HEK293T (cell line): ENCODE measurements at regions not wholly inside any gene's neighbourhood (a gene's known extent, or its start where the extent isn't known, plus 50 kb on each side); places are given as distances from the start of the nearest gene placed in this dataset.

ENCODE experiments used
- CTCF ChIA-PET: fragments of 350-600 bp; formaldehyde crosslinking; extraction: SDS; loops from one replicate; lab custom pipeline; 2021; ENCODE audit warnings: antibody characterized with exemption, inconsistent platforms; lab: Yijun Ruan, JAX
- POLR2A ChIA-PET: fragments of 350-600 bp; formaldehyde crosslinking; extraction: SDS; loops from one replicate; lab custom pipeline; 2020; ENCODE audit warnings: antibody characterized with exemption, inconsistent platforms; lab: Yijun Ruan, JAX
- DNase-seq: peaks from one replicate; pipeline ENCODE4 v3.0.0; 2012; ENCODE audit warnings: mixed read lengths; ENCODE audit errors: extremely low spot score
- ARNT ChIP-seq: fragments of 450-650 bp; IDR thresholded peaks from 2 replicates; pipeline ENCODE4 v1.6.1; 2017; ENCODE audit warnings: mild to moderate bottlenecking
- BHLHE40 ChIP-seq: fragments of 450-650 bp; IDR thresholded peaks from 2 replicates; pipeline ENCODE4 v1.6.1; 2016; ENCODE audit warnings: mild to moderate bottlenecking, moderate library complexity, borderline replicate concordance
- CTBP1 ChIP-seq: fragments of 450-650 bp; IDR thresholded peaks from 2 replicates; pipeline ENCODE4 v1.6.1; 2016; ENCODE audit warnings: borderline replicate concordance
- ELF4 ChIP-seq: fragments of 450-650 bp; IDR thresholded peaks from 2 replicates; pipeline ENCODE4 v1.6.1; 2017; ENCODE audit warnings: antibody characterized with exemption
- FOXA1 ChIP-seq: fragments of 450-650 bp; IDR thresholded peaks from 2 replicates; pipeline ENCODE4 v1.6.1; 2016; ENCODE audit warnings: mild to moderate bottlenecking
- FOXK2 ChIP-seq: fragments of 450-650 bp; IDR thresholded peaks from 2 replicates; pipeline ENCODE4 v1.6.1; 2016; ENCODE audit warnings: mild to moderate bottlenecking
- FOXM1 ChIP-seq: fragments of 450-650 bp; IDR thresholded peaks from 2 replicates; pipeline ENCODE4 v1.6.1; 2017; ENCODE audit warnings: mild to moderate bottlenecking, borderline replicate concordance
- HDGF ChIP-seq: fragments of 450-650 bp; IDR thresholded peaks from 2 replicates; pipeline ENCODE4 v1.6.1; 2017; ENCODE audit warnings: antibody characterized with exemption, borderline replicate concordance
- L3MBTL2 ChIP-seq: fragments of 450-650 bp; conservative IDR thresholded peaks from 2 replicates; pipeline ENCODE4 v1.6.1; 2016; ENCODE audit warnings: mild to moderate bottlenecking
- LEF1 ChIP-seq: fragments of 450-650 bp; IDR thresholded peaks from 2 replicates; pipeline ENCODE4 v1.6.1; 2017; ENCODE audit warnings: mild to moderate bottlenecking, borderline replicate concordance
- NFRKB ChIP-seq: fragments of 450-650 bp; IDR thresholded peaks from 2 replicates; pipeline ENCODE4 v1.6.1; 2016; ENCODE audit warnings: mild to moderate bottlenecking, moderate library complexity
- SP1 ChIP-seq: fragments of 450-650 bp; IDR thresholded peaks from 2 replicates; pipeline ENCODE4 v1.6.1; 2017
- SUZ12 ChIP-seq: fragments of 450-650 bp; IDR thresholded peaks from 2 replicates; pipeline ENCODE4 v1.6.1; 2016; ENCODE audit warnings: mild to moderate bottlenecking
- TARDBP ChIP-seq: fragments of 450-650 bp; IDR thresholded peaks from 2 replicates; pipeline ENCODE4 v1.6.1; 2016
- ZNF384 ChIP-seq: fragments of 450-650 bp; IDR thresholded peaks from 2 replicates; pipeline ENCODE4 v1.6.1; 2016
- TF ChIP-seq, protein P1 (sequence below): fragments of 450-650 bp; IDR thresholded peaks from 2 replicates; pipeline ENCODE4 v1.6.1; 2016

DNA sequence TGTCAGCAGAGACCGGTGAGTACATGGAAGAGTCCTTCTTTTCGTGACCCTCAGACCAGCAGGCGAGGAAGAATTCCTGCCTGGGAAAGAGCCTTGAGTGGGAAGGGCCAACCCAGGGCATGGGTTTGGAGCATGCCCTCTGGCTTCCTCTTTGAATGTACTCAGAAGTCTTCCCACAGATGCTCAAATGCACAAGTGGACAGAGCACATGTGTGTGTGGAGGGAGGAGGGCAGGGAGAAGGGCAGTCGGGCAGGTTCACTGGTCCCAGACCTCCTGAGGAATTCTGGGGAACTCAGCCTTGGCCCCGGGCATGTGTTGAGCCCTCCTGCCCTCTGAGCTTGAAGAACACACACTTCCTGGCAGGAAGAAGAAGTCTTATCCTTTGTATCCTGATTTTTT lies 63.2 kb upstream of the HELT start:
- ChIA-PET CTCF (no interaction called here), POLR2A (no interaction called here)
- TF ChIP-seq LEF1 (no peak), FOXM1 (no peak), TARDBP (no peak), SP1 (no peak), NFRKB (no peak), FOXK2 (no peak), CTBP1 (no peak), HDGF (no peak), L3MBTL2 (no peak), ELF4 (no peak), ZNF384 (no peak), FOXA1 (no peak), BHLHE40 (no peak), ARNT (no peak), SUZ12 (no peak)
- TF ChIP-seq, protein P1, sequence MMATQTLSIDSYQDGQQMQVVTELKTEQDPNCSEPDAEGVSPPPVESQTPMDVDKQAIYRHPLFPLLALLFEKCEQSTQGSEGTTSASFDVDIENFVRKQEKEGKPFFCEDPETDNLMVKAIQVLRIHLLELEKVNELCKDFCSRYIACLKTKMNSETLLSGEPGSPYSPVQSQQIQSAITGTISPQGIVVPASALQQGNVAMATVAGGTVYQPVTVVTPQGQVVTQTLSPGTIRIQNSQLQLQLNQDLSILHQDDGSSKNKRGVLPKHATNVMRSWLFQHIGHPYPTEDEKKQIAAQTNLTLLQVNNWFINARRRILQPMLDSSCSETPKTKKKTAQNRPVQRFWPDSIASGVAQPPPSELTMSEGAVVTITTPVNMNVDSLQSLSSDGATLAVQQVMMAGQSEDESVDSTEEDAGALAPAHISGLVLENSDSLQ, result no peak
- DNase-seq, result no peak

DNA sequence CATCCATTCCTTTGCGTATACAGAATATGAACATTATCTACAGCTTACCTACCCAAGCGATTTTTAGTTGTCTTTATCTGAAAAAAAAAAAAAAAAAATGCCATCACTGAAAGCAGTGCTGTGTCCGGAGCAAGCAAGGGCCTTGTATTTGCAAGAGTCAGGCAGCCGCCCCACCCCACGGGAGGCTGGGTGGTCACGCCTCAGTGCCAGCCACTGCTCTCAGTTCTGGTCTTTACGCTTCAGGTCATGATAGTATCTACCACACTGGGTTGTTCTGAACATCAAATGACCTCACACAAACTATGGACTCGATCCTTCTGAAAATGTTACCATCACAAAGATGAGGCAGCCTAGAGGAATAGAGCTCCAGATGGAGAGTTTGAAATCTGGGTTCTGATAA lies 62.7 kb upstream of the HELT start:
- ChIA-PET CTCF (no interaction called here), POLR2A (no interaction called here)
- no peak for TF ChIP-seq LEF1
- no peak for DNase-seq

DNA sequence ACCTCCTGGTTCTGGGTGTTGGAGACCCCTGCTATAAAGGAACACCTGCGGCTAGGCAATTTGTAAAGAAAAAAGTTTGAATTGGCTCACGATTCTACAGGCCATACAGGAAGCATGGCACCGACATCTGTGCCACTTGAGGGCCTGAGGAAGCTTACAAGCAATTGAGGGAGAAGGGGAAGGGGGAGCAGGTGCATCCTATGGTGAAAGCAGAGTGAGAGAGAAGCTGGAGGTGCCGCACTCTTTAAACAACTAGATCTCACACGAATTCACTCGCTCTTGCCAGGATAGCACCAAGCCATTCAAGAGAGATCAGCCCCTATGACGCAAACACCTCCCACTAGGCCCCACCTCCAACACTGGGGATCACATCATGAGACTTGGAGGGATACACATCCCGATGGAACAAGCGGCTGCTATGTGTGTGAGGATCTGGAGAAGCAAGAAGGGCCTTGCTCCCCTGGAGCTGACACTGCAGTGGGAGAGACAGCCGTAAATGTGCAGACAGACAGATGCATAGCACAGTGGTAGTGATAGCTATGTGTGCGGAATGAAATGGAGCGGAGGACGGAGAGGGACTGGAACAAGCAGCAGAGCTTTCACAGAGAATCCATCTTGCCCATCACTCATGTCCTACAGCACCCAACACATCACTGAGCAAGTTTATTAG lies 60.7 kb upstream of the HELT start:
- CTCF ChIA-PET, result no interaction called here
- POLR2A ChIA-PET, result interaction anchor here (0.7 kb wide), 1 partner anchor 10 kb away, joined by 3 read pairs; no protein-coding TSS in a partner anchor
- DNase-seq, result no peak
- TF ChIP-seq CTBP1 (no peak), FOXA1 (no peak), LEF1 (no peak), ELF4 (no peak), ZNF384 (no peak), BHLHE40 (no peak), HDGF (no peak)
- TF ChIP-seq, protein P1, result no peak

DNA sequence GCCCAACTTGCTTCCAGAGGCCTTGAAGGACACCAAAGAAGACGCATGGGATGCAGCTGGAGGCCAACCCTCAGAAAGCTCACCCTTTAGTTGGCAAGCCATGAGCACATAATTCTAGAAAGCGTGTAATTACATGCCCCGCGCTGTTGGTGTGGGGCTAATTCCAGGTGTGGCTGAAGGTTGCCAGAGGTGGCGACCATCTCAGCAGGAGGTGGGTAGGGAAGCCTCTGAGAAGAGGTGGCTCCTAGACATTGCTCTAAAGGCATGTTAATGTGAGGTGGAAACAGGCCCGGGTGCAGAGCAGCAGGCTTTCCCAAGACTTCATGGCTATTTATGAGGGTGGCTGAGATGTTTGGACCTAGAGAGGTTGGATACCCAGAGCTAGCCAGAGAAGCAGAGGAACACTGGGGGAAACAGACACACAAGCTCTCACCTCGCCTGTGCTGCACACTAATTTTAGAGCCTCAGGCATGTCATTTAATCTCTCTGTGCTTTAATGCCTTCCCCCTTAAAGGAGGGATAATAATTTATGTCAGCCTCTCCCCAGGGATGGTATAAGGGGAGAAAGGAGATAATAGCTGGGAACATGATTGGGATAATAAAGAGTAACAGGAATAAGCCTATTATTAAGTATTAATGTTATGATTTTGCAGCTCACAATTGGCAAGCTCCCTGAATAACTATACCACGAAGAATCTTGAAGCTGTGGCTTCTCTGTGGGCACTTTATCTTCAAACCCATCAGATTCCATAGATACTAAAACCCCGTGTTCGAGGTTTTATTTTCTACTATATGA lies 60.0 kb upstream of the HELT start:
- ChIA-PET POLR2A (interaction anchor here (0.7 kb wide), 1 partner anchor 11 kb away, joined by 3 read pairs; no protein-coding TSS in a partner anchor), CTCF (interaction anchor here (1.4 kb wide), 1 partner anchor 20 kb away, joined by 5 read pairs; no protein-coding TSS in a partner anchor)
- no peak for DNase-seq
- TF ChIP-seq CTBP1 (no peak), ZNF384 (no peak), FOXK2 (no peak), ELF4 (no peak), SP1 (no peak), NFRKB (no peak), BHLHE40 (no peak), SUZ12 (no peak), ARNT (no peak), FOXA1 (no peak), TARDBP (no peak)

DNA sequence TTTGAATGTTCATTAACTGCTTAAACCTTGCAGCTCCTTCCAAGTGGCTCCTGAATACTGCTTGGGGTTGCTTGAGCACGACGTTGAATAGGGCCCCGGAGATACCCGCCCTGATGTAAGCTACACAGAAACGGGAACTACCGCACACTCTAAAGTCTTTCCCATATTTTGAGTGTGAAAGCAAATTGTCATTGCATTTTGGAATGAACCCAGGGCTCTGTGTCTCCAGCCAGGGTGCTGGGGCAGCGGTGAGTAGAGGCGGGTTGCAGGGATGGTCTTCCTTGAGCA lies 59.4 kb upstream of the HELT start:
- POLR2A ChIA-PET, result no interaction called here
- CTCF ChIA-PET, result interaction anchor here (1.4 kb wide), 1 partner anchor 20 kb away, joined by 5 read pairs; no protein-coding TSS in a partner anchor
- no peak for DNase-seq

DNA sequence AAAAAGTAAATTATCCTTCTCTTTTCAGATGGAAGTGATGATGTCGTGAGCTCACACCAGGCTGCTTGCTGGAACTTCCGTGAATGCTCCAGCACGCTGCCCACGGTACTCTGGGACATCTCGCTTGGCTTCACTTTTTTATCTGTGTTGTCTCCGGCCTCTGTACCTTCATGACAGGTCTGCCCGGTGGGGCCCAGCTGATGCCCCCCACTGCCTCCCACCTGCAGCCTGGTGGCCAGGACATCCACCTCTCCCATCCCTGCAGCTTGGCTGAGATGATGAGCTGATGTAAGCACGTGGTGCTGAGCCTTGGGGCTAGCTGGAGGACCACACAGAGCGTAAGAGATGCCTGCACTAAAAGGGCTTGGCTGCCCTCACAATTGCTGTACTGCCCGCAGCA lies 59.0 kb upstream of the HELT start:
- TF ChIP-seq ZNF384 (no peak), SP1 (no peak), ELF4 (no peak), BHLHE40 (no peak), FOXK2 (no peak), FOXA1 (no peak), L3MBTL2 (no peak), SUZ12 (no peak), FOXM1 (no peak), LEF1 (no peak), ARNT (no peak), NFRKB (no peak), CTBP1 (no peak), HDGF (no peak), TARDBP (no peak)
- TF ChIP-seq, protein P1, result no peak
- DNase-seq, result no peak
- ChIA-PET POLR2A (no interaction called here), CTCF (interaction anchor here (0.6 to 1.4 kb wide), 2 partner anchors 19 to 347 kb away, joined by 3 to 5 read pairs; no protein-coding TSS in a partner anchor)

More for the DNA sequence above, 59.4 kb upstream of the HELT start:
- TF ChIP-seq HDGF (no peak), ELF4 (no peak), FOXM1 (no peak), ZNF384 (no peak), L3MBTL2 (no peak), SP1 (no peak), SUZ12 (no peak), ARNT (no peak), TARDBP (no peak), LEF1 (no peak), FOXA1 (no peak), NFRKB (no peak), BHLHE40 (no peak), CTBP1 (no peak)
